ENCODE measurements at regions not wholly inside any gene's neighbourhood (a gene's known extent, or its start where the extent isn't known, plus 50 kb on each side); places are given as distances from the start of the nearest gene placed in this dataset.

- no peak for TF ChIP-seq ZNF501 (tag by site-specific recombination; IDR thresholded peaks at IDR 0.05)
- TF ChIP-seq ZSCAN5A (tag by site-specific recombination; IDR thresholded peaks at IDR 0.05), result no peak
- TF ChIP-seq ZNF362 (tag by site-specific recombination; IDR thresholded peaks at IDR 0.05), result no peak
- no peak for TF ChIP-seq ZNF791 (tag by site-specific recombination; IDR thresholded peaks at IDR 0.05)
- no peak for TF ChIP-seq ZNF426 (tag by site-specific recombination; IDR thresholded peaks at IDR 0.05)
Measured at GRCh38 chrX:35090801-35091200, 148.2 kb downstream of the FAM47B start (continued).

- Histone ChIP-seq H3K36me3 (ENCODE audit: control insufficient read depth in 2 of 2, insufficient read depth in 1 of 2, low read length in 2 of 2) (no peaks in the 10 kb centered on the region), H3K4me3 (ENCODE audit: low read depth, low read length) (no peak overlapping the region), H3K9me3 (ENCODE audit: control insufficient read depth, insufficient read depth, low read depth, low read length) (no peaks in the 10 kb centered on the region; the same call in 1 of the 2 replicates), H3K4me1 (ENCODE audit: control insufficient read depth, insufficient read depth, low read length) (no peaks in the 10 kb centered on the region), H3K27ac (ENCODE audit: extremely low read depth, low read depth, low read length) (no peak overlapping the region)
- ChIA-PET POLR2A (no interaction called here), CTCF (no interaction called here)
- no peak for TF ChIP-seq ZNF830 (tag by site-specific recombination; IDR thresholded peaks at IDR 0.05; ENCODE audit: low read depth)
- TF ChIP-seq ZNF416 (tag by site-specific recombination; IDR thresholded peaks at IDR 0.05), result no peak
- TF ChIP-seq ZNF600 (tag by site-specific recombination; IDR thresholded peaks at IDR 0.05), result no peak
- no peak for TF ChIP-seq ZNF664 (tag by site-specific recombination; IDR thresholded peaks at IDR 0.05)
Measured at GRCh38 chrX:35098419-35098818, 155.8 kb downstream of the FAM47B start.

- Histone ChIP-seq H3K9me3 (ENCODE audit: control insufficient read depth, insufficient read depth, low read depth, low read length) (no peaks in the 10 kb centered on the region), H3K4me3 (ENCODE audit: low read depth, low read length) (no peak overlapping the region), H3K36me3 (ENCODE audit: control insufficient read depth in 2 of 2, insufficient read depth in 1 of 2, low read length in 2 of 2) (no peaks in the 10 kb centered on the region), H3K4me1 (ENCODE audit: control insufficient read depth, insufficient read depth, low read length) (no peaks in the 10 kb centered on the region), H3K27ac (ENCODE audit: extremely low read depth, low read depth, low read length) (no peak overlapping the region)
- ChIA-PET CTCF (no interaction called here), POLR2A (no interaction called here)
- TF ChIP-seq ZNF362 (tag by site-specific recombination; IDR thresholded peaks at IDR 0.05) (no peak), ZNF837 (tag by site-specific recombination; IDR thresholded peaks at IDR 0.05) (no peak), MEIS1 (CRISPR knock-in tag; IDR thresholded peaks at IDR 0.05; ENCODE audit: borderline replicate concordance) (no peak), ZNF10 (tag by site-specific recombination; IDR thresholded peaks at IDR 0.05) (no peak), ZNF112 (tag by site-specific recombination; IDR thresholded peaks at IDR 0.05) (no peak)
Measured at GRCh38 chrX:35101901-35102300, 159.3 kb downstream of the FAM47B start.

GRCh38 chrX:35104626-35105025 lies 162.0 kb downstream of the FAM47B start:
- H3K4me1 ChIP-seq (ENCODE audit: control insufficient read depth, insufficient read depth, low read length), result no peaks in the 10 kb centered on the region
- H3K36me3 ChIP-seq (ENCODE audit: control insufficient read depth in 2 of 2, insufficient read depth in 1 of 2, low read length in 2 of 2), result no peaks in the 10 kb centered on the region
- no peak overlapping the region for H3K27ac ChIP-seq (ENCODE audit: extremely low read depth, low read depth, low read length)
- TF ChIP-seq ZNF521 (tag by site-specific recombination; IDR thresholded peaks at IDR 0.05), result no peak
- no peak for TF ChIP-seq PATZ1 (tag by site-specific recombination; IDR thresholded peaks at IDR 0.05)
- TF ChIP-seq ZNF239 (tag by site-specific recombination; IDR thresholded peaks at IDR 0.05), result no peak
- TF ChIP-seq ZNF660 (tag by site-specific recombination; IDR thresholded peaks at IDR 0.05), result no peak
- no peak for TF ChIP-seq ZNF311 (tag by site-specific recombination; IDR thresholded peaks at IDR 0.05; ENCODE audit: borderline replicate concordance)
- no peak for TF ChIP-seq ZNF10 (tag by site-specific recombination; IDR thresholded peaks at IDR 0.05)
- TF ChIP-seq ZNF175 (tag by site-specific recombination; IDR thresholded peaks at IDR 0.05), result no peak
- no peak for TF ChIP-seq ZNF792 (tag by site-specific recombination; IDR thresholded peaks at IDR 0.05)
- no peak for TF ChIP-seq ZNF830 (tag by site-specific recombination; IDR thresholded peaks at IDR 0.05; ENCODE audit: low read depth)
- no peak for TF ChIP-seq ZNF692 (tag by site-specific recombination; IDR thresholded peaks at IDR 0.05)
- TF ChIP-seq KLF1 (tag by site-specific recombination; IDR thresholded peaks at IDR 0.05), result no peak
- ChIA-PET CTCF (no interaction called here), POLR2A (no interaction called here)
- H3K9me3 ChIP-seq (ENCODE audit: control insufficient read depth, insufficient read depth, low read depth, low read length), result no peaks in the 10 kb centered on the region
- H3K4me3 ChIP-seq (ENCODE audit: low read depth, low read length), result no peak overlapping the region

All from HEK293 (cell line).